MM.1S (cell line): ENCODE measurements at regions not wholly inside any gene's neighbourhood (a gene's known extent, or its start where the extent isn't known, plus 50 kb on each side); places are given as distances from the start of the nearest gene placed in this dataset.

Experiments
- DNase-seq: peaks from one replicate; pipeline ENCODE4 v3.0.0-alpha.2; 2015
- H2AFZ ChIP-seq: fragments of 300-600 bp; sonication (generic); 2 replicates; pipeline ENCODE4 v1.6.0; 2016; ENCODE audit warnings: antibody characterized with exemption, low read length
- H3F3A ChIP-seq: fragments of 300-600 bp; sonication (generic); 2 replicates; pipeline ENCODE4 v1.6.1; 2016; ENCODE audit warnings: mild to moderate bottlenecking, antibody characterized with exemption, low read length, moderate library complexity, mixed read lengths; ENCODE audit not compliant: insufficient read depth
- H3K27ac ChIP-seq: fragments of 300-600 bp; sonication (generic); 2 replicates; pipeline ENCODE4 v1.5.1; 2016; ENCODE audit warnings: mild to moderate bottlenecking, low read length
- H3K27me3 ChIP-seq: fragments of 300-600 bp; sonication (generic); replicated peaks from 2 replicates; pipeline ENCODE4 v1.6.0; 2016; ENCODE audit warnings: low read length; ENCODE audit not compliant: insufficient read depth
- H3K36me3 ChIP-seq: fragments of 300-600 bp; sonication (generic); replicated peaks from 2 replicates; pipeline ENCODE4 v1.6.1; 2016; ENCODE audit warnings: mild to moderate bottlenecking, low read length, mixed read lengths; ENCODE audit not compliant: insufficient read depth
- H3K4me1 ChIP-seq: fragments of 300-600 bp; sonication (generic); 2 replicates; pipeline ENCODE4 v1.6.1; 2016; ENCODE audit warnings: low read length, mixed read lengths
- H3K4me2 ChIP-seq: fragments of 300-600 bp; sonication (generic); 2 replicates; pipeline ENCODE4 v1.6.0; 2016; ENCODE audit warnings: low read depth, low read length
- H3K4me3 ChIP-seq: fragments of 300-600 bp; sonication (generic); 2 replicates; pipeline ENCODE4 v1.5.1; 2016; ENCODE audit warnings: low read length, mixed read lengths
- H3K79me2 ChIP-seq: fragments of 300-600 bp; sonication (generic); 2 replicates; pipeline ENCODE4 v1.6.1; 2016; ENCODE audit warnings: mixed run types, low read length, mixed read lengths
- H3K9ac ChIP-seq: fragments of 300-600 bp; sonication (generic); 2 replicates; pipeline ENCODE4 v1.6.1; 2016; ENCODE audit warnings: low read length, mixed read lengths
- H3K9me2 ChIP-seq: fragments of 300-600 bp; sonication (generic); replicated peaks from 2 replicates; pipeline ENCODE4 v1.6.1; 2016; ENCODE audit warnings: mild to moderate bottlenecking, low read length, mixed read lengths; ENCODE audit not compliant: insufficient read depth
- H3K9me3 ChIP-seq: fragments of 300-600 bp; sonication (generic); replicated peaks from 2 replicates; pipeline ENCODE4 v1.6.1; 2016; ENCODE audit warnings: mild to moderate bottlenecking, low read length, mixed read lengths; ENCODE audit not compliant: insufficient read depth
- H4K20me1 ChIP-seq: fragments of 300-600 bp; sonication (generic); 2 replicates; pipeline ENCODE4 v1.6.1; 2016; ENCODE audit warnings: mild to moderate bottlenecking, low read length, moderate library complexity, mixed read lengths; ENCODE audit not compliant: insufficient read depth
- CTCF ChIP-seq: fragments of 300-600 bp; sonication (generic); IDR thresholded peaks from 2 replicates; pipeline ENCODE4 v1.5.1; 2016; ENCODE audit warnings: antibody characterized with exemption, low read length, mixed read lengths
- EZH2 ChIP-seq: fragments of 300-600 bp; sonication (generic); optimal IDR thresholded peaks from 2 replicates; pipeline ENCODE3; 2017; ENCODE audit warnings: low read depth, mild to moderate bottlenecking, antibody characterized with exemption, low read length, mixed read lengths
- EZH2phosphoT487 ChIP-seq: fragments of 300-600 bp; sonication (generic); IDR thresholded peaks from 2 replicates; pipeline ENCODE4 v1.6.1; 2018; ENCODE audit warnings: antibody characterized with exemption, low read length

DNA sequence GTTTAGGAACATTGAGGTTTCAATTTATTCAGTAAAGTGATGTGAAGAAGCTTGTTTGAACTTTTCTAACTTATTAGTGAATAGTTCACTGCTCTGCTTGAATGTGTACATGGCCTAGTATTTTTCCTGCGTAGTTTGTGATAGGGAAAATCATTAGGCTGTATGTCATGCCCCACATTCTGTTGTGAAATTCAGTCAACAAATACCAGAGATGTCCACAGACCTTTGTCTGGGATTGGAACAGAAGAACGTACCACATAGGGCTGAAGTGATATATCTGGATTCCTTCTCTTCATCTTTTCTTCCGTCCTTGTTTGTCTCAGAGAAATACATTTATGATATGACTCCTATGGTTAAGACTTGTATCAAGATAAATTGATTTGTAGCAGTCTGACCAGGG, 88.8 kb upstream of the PLS3 start:
- H3F3A ChIP-seq, result no peaks in the 10 kb centered on the region
- no peak for TF ChIP-seq EZH2phosphoT487
- no peak for TF ChIP-seq EZH2
- TF ChIP-seq CTCF, result no peak
- H3K9me3 ChIP-seq, result no peaks in the 10 kb centered on the region

GRCh38 chrX:115486510-115486909, 74.5 kb upstream of the PLS3 start:
- H3K27ac ChIP-seq, result no peak overlapping the region
- H3K9ac ChIP-seq, result no peak overlapping the region
- H3K4me2 ChIP-seq, result no peak overlapping the region
- H3K9me3 ChIP-seq, result no peaks in the 10 kb centered on the region
- no peak overlapping the region for H2AFZ ChIP-seq
- no peaks in the 10 kb centered on the region for H3F3A ChIP-seq
- no peaks in the 10 kb centered on the region for H3K4me1 ChIP-seq
- no peaks in the 10 kb centered on the region for H3K36me3 ChIP-seq
- DNase-seq, result no peak
- H4K20me1 ChIP-seq, result no peaks in the 10 kb centered on the region
- H3K79me2 ChIP-seq, result no peaks in the 10 kb centered on the region
- TF ChIP-seq EZH2, result no peak
- no peak for TF ChIP-seq CTCF
- TF ChIP-seq EZH2phosphoT487, result no peak
- no peaks in the 10 kb centered on the region for H3K9me2 ChIP-seq
- no peak overlapping the region for H3K4me3 ChIP-seq
- H3K27me3 ChIP-seq, result no peaks in the 10 kb centered on the region

More for the DNA sequence above, 88.8 kb upstream of the PLS3 start:
- H3K27me3 ChIP-seq, result no peaks in the 10 kb centered on the region
- H3K4me3 ChIP-seq, result no peak overlapping the region
- no peak overlapping the region for H3K4me2 ChIP-seq
- no peak overlapping the region for H3K27ac ChIP-seq
- H3K4me1 ChIP-seq, result no peaks in the 10 kb centered on the region
- H3K9me2 ChIP-seq, result no peaks in the 10 kb centered on the region
- DNase-seq, result no peak
- H4K20me1 ChIP-seq, result no peaks in the 10 kb centered on the region
- no peaks in the 10 kb centered on the region for H3K79me2 ChIP-seq
- no peaks in the 10 kb centered on the region for H3K36me3 ChIP-seq
- H2AFZ ChIP-seq, result no peak overlapping the region
- H3K9ac ChIP-seq, result no peak overlapping the region

DNA sequence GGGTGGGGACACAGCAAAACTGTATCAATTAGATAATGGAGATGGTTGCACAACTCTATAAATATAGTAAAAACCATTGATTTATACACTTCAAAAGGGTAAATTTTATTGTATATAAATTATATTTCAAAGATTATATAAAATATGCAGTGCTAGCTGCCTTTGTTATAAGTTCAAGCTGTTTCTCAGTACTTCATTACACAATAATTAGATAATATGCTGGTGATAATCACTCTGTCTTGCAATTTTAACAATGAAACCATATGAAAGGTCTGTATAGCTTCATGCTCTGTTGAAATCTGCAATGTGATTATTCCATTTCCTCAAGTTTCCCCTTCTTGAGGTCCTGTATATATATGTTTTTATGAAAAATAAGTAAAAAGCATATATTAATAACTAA, 73.4 kb upstream of the PLS3 start:
- Histone ChIP-seq H3F3A (no peaks in the 10 kb centered on the region), H3K4me2 (no peak overlapping the region), H3K79me2 (no peaks in the 10 kb centered on the region), H3K36me3 (no peaks in the 10 kb centered on the region), H2AFZ (no peak overlapping the region), H4K20me1 (no peaks in the 10 kb centered on the region), H3K4me1 (no peaks in the 10 kb centered on the region), H3K27ac (no peak overlapping the region), H3K4me3 (no peak overlapping the region), H3K9me3 (no peaks in the 10 kb centered on the region), H3K9me2 (no peaks in the 10 kb centered on the region), H3K9ac (no peak overlapping the region), H3K27me3 (no peaks in the 10 kb centered on the region)
- DNase-seq, result no peak
- TF ChIP-seq EZH2phosphoT487 (no peak), CTCF (no peak), EZH2 (no peak)
